ENCODE measurements at regions not wholly inside any gene's neighbourhood (a gene's known extent, or its start where the extent isn't known, plus 50 kb on each side); places are given as distances from the start of the nearest gene placed in this dataset.

GRCh38 chr2:62427146-62427545, 78.8 kb downstream of the TMEM17 start:
- Histone ChIP-seq H3K27ac (no peak overlapping the region), H3K36me3 (no peaks in the 10 kb centered on the region), H3K27me3 (no peaks in the 10 kb centered on the region), H3K4me3 (no peak overlapping the region), H3K9me3 (no peaks in the 10 kb centered on the region), H3K4me1 (peaks cover 10 to 18% (median 12%) of the 10 kb centered on the region in 4 donors)
- TF ChIP-seq, protein P1, sequence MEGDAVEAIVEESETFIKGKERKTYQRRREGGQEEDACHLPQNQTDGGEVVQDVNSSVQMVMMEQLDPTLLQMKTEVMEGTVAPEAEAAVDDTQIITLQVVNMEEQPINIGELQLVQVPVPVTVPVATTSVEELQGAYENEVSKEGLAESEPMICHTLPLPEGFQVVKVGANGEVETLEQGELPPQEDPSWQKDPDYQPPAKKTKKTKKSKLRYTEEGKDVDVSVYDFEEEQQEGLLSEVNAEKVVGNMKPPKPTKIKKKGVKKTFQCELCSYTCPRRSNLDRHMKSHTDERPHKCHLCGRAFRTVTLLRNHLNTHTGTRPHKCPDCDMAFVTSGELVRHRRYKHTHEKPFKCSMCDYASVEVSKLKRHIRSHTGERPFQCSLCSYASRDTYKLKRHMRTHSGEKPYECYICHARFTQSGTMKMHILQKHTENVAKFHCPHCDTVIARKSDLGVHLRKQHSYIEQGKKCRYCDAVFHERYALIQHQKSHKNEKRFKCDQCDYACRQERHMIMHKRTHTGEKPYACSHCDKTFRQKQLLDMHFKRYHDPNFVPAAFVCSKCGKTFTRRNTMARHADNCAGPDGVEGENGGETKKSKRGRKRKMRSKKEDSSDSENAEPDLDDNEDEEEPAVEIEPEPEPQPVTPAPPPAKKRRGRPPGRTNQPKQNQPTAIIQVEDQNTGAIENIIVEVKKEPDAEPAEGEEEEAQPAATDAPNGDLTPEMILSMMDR (IDR thresholded peaks at IDR 0.05), result no peak
- TF ChIP-seq POLR2AphosphoS5 (IDR thresholded peaks at IDR 0.05), result no peak
- TF ChIP-seq EP300 (IDR thresholded peaks at IDR 0.05), result no peak
- no peak for TF ChIP-seq POLR2A (IDR thresholded peaks at IDR 0.05)
- intact Hi-C loops (cut with DNase I; ENCODE audit: low total_unique reads), result no loop called here
- DNase-seq, result no peak
- WGBS, 5 donors, result 94 to 98% (median 96%) methylated on average over 9 of the region's 9 CpGs

DNA sequence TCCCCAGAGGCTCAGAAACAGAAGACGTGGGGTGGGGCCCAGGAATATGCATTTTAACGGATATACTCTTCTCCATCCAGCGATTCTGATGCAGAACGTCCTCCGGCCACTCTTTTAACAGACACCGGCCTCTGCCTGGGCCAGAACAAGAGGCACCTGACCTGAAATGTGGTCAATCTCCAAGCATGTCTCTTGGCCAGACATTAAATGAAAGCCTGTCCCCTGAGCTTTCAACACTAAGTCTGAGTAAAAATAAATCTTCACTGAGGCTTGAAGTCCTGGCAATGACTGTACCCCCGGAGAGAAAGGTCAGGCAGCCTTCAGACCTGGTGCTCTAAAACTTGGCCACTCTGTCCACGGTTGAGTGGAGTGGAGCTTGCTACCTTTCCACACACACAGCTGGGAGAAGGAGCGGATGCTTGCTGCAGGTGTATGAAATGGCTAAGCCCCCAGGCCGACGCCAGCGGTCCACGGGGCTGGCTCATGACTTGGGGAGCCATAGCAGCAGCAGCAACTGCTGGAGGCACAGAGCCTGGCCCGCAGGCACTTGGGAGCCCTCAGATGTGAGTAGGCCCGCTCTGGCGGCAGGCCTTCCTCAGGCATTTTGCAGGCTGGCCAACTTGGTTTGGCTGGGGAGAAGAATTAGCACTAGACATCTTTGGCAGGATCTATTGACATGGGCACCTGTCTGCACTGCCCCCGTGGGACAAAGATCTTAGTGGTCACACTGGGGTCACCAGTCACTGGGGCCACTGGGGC, 79.7 kb downstream of the TMEM17 start:
- intact Hi-C loops (cut with DNase I; ENCODE audit: low total_unique reads), result no loop called here
- Histone ChIP-seq H3K9me3 (no peaks in the 10 kb centered on the region), H3K27me3 (no peaks in the 10 kb centered on the region), H3K4me1 (peaks cover 10 to 18% (median 12%) of the 10 kb centered on the region in 4 donors), H3K36me3 (no peaks in the 10 kb centered on the region), H3K27ac (no peak overlapping the region), H3K4me3 (no peak overlapping the region)
- WGBS, 5 donors, result 86 to 95% (median 89%) methylated on average over 16 to 17 of the region's 17 CpGs
- TF ChIP-seq EP300 (IDR thresholded peaks at IDR 0.05), result no peak
- TF ChIP-seq POLR2AphosphoS5 (IDR thresholded peaks at IDR 0.05), result no peak
- no peak for TF ChIP-seq POLR2A (IDR thresholded peaks at IDR 0.05)
- TF ChIP-seq, protein P1 (IDR thresholded peaks at IDR 0.05), result no peak
- DNase-seq, result no peak

DNA sequence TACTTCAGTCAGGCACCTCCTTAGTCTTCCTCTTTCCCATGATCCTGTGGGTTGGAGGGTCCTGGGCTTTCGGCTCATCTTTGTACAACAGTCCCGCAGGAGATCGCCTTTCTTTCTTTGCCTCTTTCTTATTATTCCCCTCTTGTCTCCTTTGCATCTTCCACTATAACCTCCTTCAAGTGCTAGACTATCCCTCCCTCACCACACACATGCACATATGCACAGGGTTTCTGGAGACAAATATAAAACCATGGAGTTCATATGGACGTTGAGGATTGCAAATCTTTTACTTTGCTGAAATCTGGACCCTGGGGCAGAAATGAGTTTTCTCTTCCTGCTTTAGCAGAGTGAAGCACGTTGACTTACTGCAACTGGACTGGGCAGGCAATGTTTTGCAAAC, 80.3 kb downstream of the TMEM17 start:
- no peaks in the 10 kb centered on the region for H3K9me3 ChIP-seq
- intact Hi-C loops (cut with DNase I; ENCODE audit: low total_unique reads), result no loop called here
- peaks cover 10 to 18% (median 12%) of the 10 kb centered on the region in 4 donors for H3K4me1 ChIP-seq
- H3K27ac ChIP-seq, result no peak overlapping the region
- 74 to 82% (median 81%) methylated on average over 5 of the region's 5 CpGs for WGBS, 5 donors
- H3K27me3 ChIP-seq, result no peaks in the 10 kb centered on the region
- H3K4me3 ChIP-seq, result no peak overlapping the region
- no peaks in the 10 kb centered on the region for H3K36me3 ChIP-seq
- TF ChIP-seq EP300 (IDR thresholded peaks at IDR 0.05) (no peak), POLR2AphosphoS5 (IDR thresholded peaks at IDR 0.05) (no peak), POLR2A (IDR thresholded peaks at IDR 0.05) (no peak)
- TF ChIP-seq, protein P1 (IDR thresholded peaks at IDR 0.05), result no peak
- no peak for DNase-seq

DNA sequence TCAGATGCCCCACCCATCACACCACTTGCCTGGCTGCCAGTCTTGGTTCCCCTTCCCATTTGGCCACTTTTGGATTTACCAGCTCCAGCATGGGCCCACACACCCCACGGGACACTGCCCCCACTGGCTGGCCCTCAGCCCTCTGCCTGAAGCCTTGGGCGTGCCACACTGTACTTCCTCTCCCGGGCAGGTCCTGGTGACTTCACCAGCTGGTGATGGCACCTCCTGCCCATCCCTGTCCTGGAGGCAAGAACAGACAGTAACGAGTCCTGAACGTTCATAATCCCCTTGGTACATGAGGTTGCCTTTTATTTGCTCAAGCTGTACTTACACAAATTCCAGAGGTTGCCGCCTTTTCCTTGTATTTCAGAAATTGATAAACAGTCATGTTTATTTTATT, 81.1 kb downstream of the TMEM17 start:
- WGBS, 5 donors, result 37 to 56% (median 53%) methylated on average over 6 of the region's 6 CpGs

More for the DNA sequence above, 81.1 kb downstream of the TMEM17 start:
- Histone ChIP-seq H3K27ac (no peak overlapping the region), H3K36me3 (no peaks in the 10 kb centered on the region), H3K27me3 (no peaks in the 10 kb centered on the region), H3K4me1 (peaks cover 10 to 18% (median 12%) of the 10 kb centered on the region in 4 donors), H3K9me3 (peaks cover 0 to 1% (median 0%) of the 10 kb centered on the region in 4 donors), H3K4me3 (no peak overlapping the region)
- intact Hi-C loops (cut with DNase I; ENCODE audit: low total_unique reads), result no loop called here
- no peak for TF ChIP-seq POLR2A (IDR thresholded peaks at IDR 0.05)
- TF ChIP-seq EP300 (IDR thresholded peaks at IDR 0.05), result no peak
- TF ChIP-seq POLR2AphosphoS5 (IDR thresholded peaks at IDR 0.05), result no peak
- TF ChIP-seq, protein P1 (IDR thresholded peaks at IDR 0.05), result no peak
- no peak for DNase-seq

Measured in stomach (tissue), 8 donors.